Upper lobe of left lung (tissue), 6 donors: ENCODE measurements at regions not wholly inside any gene's neighbourhood (a gene's known extent, or its start where the extent isn't known, plus 50 kb on each side); places are given as distances from the start of the nearest gene placed in this dataset.

Experiments
- ATAC-seq, 2 donors: fragments of 200-7000 bp; cut with Tn5 transposase; one replicate each; pipeline ENCODE4 v1.9.1; 2022; ENCODE audit warnings: mild to moderate bottlenecking in 2 of 2, moderate library complexity in 2 of 2; ENCODE audit not compliant: low FRiP score in 2 of 2
- DNase-seq, 2 donors: peaks; one replicate each; pipeline ENCODE4 v3.0.0-alpha.2; 2019 to 2020
- H3K27ac ChIP-seq, 4 donors: fragments of 200-600 bp; sonication (generic); one replicate each; pipeline ENCODE4 v1.5.1; 2016 to 2019
- H3K27me3 ChIP-seq, 4 donors: fragments of 200-600 bp; sonication (generic); one replicate each; pipeline ENCODE4 v1.5.1; 2017 to 2019
- H3K36me3 ChIP-seq, 4 donors: fragments of 200-600 bp; sonication (generic); one replicate each; pipeline ENCODE4 v1.5.1; 2016 to 2019
- H3K4me1 ChIP-seq, 4 donors: fragments of 200-600 bp; sonication (generic); one replicate each; pipeline ENCODE4 v1.5.1; 2018 to 2019
- H3K4me3 ChIP-seq, 4 donors: fragments of 200-600 bp; sonication (generic); one replicate each; pipeline ENCODE4 v1.5.1; 2017 to 2019; ENCODE audit warnings: mild to moderate bottlenecking in 2 of 4, moderate library complexity in 1 of 4
- H3K9me3 ChIP-seq, 4 donors: fragments of 200-600 bp; sonication (generic); one replicate each; pipeline ENCODE4 v1.5.1; 2018 to 2019
- CTCF ChIP-seq, 6 experiments: fragments of 450-650 bp in 4 of 6; fragments of 200-600 bp in 2 of 6; sonication (generic) in 2 of 6; IDR thresholded peaks; one replicate each; pipeline ENCODE4 v1.5.1; 2016 to 2019; ENCODE audit warnings: antibody characterized with exemption in 6 of 6
- EP300 ChIP-seq, 4 donors: sonication (generic); formaldehyde crosslinking; IDR thresholded peaks; one replicate each; pipeline ENCODE4 v1.5.1; 2017; ENCODE audit warnings: antibody characterized with exemption in 4 of 4, control low read depth in 2 of 4
- POLR2A ChIP-seq, 4 donors: fragments of 450-650 bp; IDR thresholded peaks; one replicate each; pipeline ENCODE4 v1.5.1; 2016 to 2017; ENCODE audit warnings: antibody characterized with exemption in 4 of 4, mild to moderate bottlenecking in 2 of 4
- POLR2AphosphoS5 ChIP-seq, 2 donors: sonication (generic); formaldehyde crosslinking; IDR thresholded peaks; one replicate each; pipeline ENCODE4 v1.5.1; 2017; ENCODE audit warnings: antibody characterized with exemption in 2 of 2
- WGBS, 2 donors: methylation state at CpG; one replicate each; pipeline ENCODE4 v1.1.5; 2017 to 2018; 5-methylcytosine and 5-hydroxymethylcytosine counted together
- donor health status: DM: no; HTN: no; CAD: no; lungs with moderate emphysema.
- donor health status: DM: no; HTN: yes; CAD: no; lungs with severe emphysema.

GRCh38 chr2:67645280-67646138, 248.4 kb downstream of the ETAA1 start:
- H3K36me3 ChIP-seq = no peaks in the 10 kb centered on the region
- TF ChIP-seq EP300 (IDR thresholded peaks at IDR 0.05) = no peak
- TF ChIP-seq POLR2A (IDR thresholded peaks at IDR 0.05) = no peak
- TF ChIP-seq POLR2AphosphoS5 (IDR thresholded peaks at IDR 0.05) = no peak
- TF ChIP-seq CTCF (IDR thresholded peaks at IDR 0.05) = no peak
- DNase-seq (no peak), ATAC-seq (no peak)
- H3K27me3 ChIP-seq = no peaks in the 10 kb centered on the region
- H3K27ac ChIP-seq = no peak overlapping the region
- no peak overlapping the region for H3K4me3 ChIP-seq
- H3K9me3 ChIP-seq = peaks cover 0 to 11% (median 2%) of the 10 kb centered on the region in 4 donors
- 58 to 66% methylated on average over 3 of the region's 3 CpGs for WGBS, 2 donors
- peaks cover 5 to 10% (median 8%) of the 10 kb centered on the region in 4 donors for H3K4me1 ChIP-seq

GRCh38 chr2:67646714-67647333, 249.7 kb downstream of the ETAA1 start:
- no peaks in the 10 kb centered on the region for H3K36me3 ChIP-seq
- TF ChIP-seq POLR2A (IDR thresholded peaks at IDR 0.05) = no peak
- no peak for TF ChIP-seq POLR2AphosphoS5 (IDR thresholded peaks at IDR 0.05)
- no peak for TF ChIP-seq EP300 (IDR thresholded peaks at IDR 0.05)
- TF ChIP-seq CTCF (IDR thresholded peaks at IDR 0.05) = no peak
- WGBS, 2 donors = 94 to 96% methylated on average over 6 of the region's 6 CpGs
- no peak overlapping the region for H3K4me3 ChIP-seq
- ATAC-seq (no peak), DNase-seq (peak in 1 of 2 donors; percentile 58)
- H3K27ac ChIP-seq = no peak overlapping the region
- H3K9me3 ChIP-seq = peaks cover 0 to 11% (median 2%) of the 10 kb centered on the region in 4 donors
- peaks cover 5 to 16% (median 8%) of the 10 kb centered on the region in 4 donors for H3K4me1 ChIP-seq
- no peaks in the 10 kb centered on the region for H3K27me3 ChIP-seq

- H3K9me3 ChIP-seq = peaks cover 0 to 11% (median 2%) of the 10 kb centered on the region in 4 donors
- H3K36me3 ChIP-seq = no peaks in the 10 kb centered on the region
- DNase-seq (peak in 1 of 2 donors; percentile 2), ATAC-seq (peak; percentile 56 to 79)
- 59 to 60% methylated on average over 8 to 9 of the region's 9 CpGs for WGBS, 2 donors
- peaks cover 5 to 16% (median 8%) of the 10 kb centered on the region in 4 donors for H3K4me1 ChIP-seq
- H3K4me3 ChIP-seq = no peak overlapping the region
- no peaks in the 10 kb centered on the region for H3K27me3 ChIP-seq
- no peak for TF ChIP-seq POLR2A (IDR thresholded peaks at IDR 0.05)
- TF ChIP-seq POLR2AphosphoS5 (IDR thresholded peaks at IDR 0.05) = peak; percentile 17 to 40
- peak overlapping the region; percentile 16 to 42 (median 38) for H3K27ac ChIP-seq
Observed at GRCh38 chr2:67649331-67650261, 252.5 kb downstream of the ETAA1 start.

GRCh38 chr2:67650291-67651133, 253.4 kb downstream of the ETAA1 start:
- H3K27ac ChIP-seq = peak overlapping the region in 2 of 4 donors; percentile 40 to 42
- ATAC-seq = peak; percentile 84 to 94
- DNase-seq = peak in 1 of 2 donors; percentile 77
- H3K27me3 ChIP-seq = no peaks in the 10 kb centered on the region
- peak in 5 of 6 experiments; percentile 39 to 62 (median 48) for TF ChIP-seq CTCF (IDR thresholded peaks at IDR 0.05)
- TF ChIP-seq POLR2A (IDR thresholded peaks at IDR 0.05) = no peak
- TF ChIP-seq POLR2AphosphoS5 (IDR thresholded peaks at IDR 0.05) = peak in 1 of 2 donors; percentile 25
- TF ChIP-seq EP300 (IDR thresholded peaks at IDR 0.05) = no peak
- H3K4me3 ChIP-seq = no peak overlapping the region
- H3K4me1 ChIP-seq = peaks cover 5 to 16% (median 8%) of the 10 kb centered on the region in 4 donors
- 19 to 29% methylated on average over 6 to 8 of the region's 8 CpGs for WGBS, 2 donors
- H3K9me3 ChIP-seq = peaks cover 0 to 11% (median 2%) of the 10 kb centered on the region in 4 donors
- no peaks in the 10 kb centered on the region for H3K36me3 ChIP-seq
